GM18873 (cell line): ENCODE measurements at regions not wholly inside any gene's neighbourhood (a gene's known extent, or its start where the extent isn't known, plus 50 kb on each side); places are given as distances from the start of the nearest gene placed in this dataset.
"Not testable (repeated sequence)": the region's sequence is repeated elsewhere in the genome, so short reads cannot be mapped to it uniquely, and the experiment has no call there.

Experiments used
- ATAC-seq: cut with Tn5 transposase; IDR thresholded peaks from one replicate; pipeline ENCODE4 v1.9.1; 2021; ENCODE audit warnings: mild to moderate bottlenecking, moderate library complexity, moderate number of reproducible peaks; ENCODE audit not compliant: unreplicated experiment, low FRiP score

DNA sequence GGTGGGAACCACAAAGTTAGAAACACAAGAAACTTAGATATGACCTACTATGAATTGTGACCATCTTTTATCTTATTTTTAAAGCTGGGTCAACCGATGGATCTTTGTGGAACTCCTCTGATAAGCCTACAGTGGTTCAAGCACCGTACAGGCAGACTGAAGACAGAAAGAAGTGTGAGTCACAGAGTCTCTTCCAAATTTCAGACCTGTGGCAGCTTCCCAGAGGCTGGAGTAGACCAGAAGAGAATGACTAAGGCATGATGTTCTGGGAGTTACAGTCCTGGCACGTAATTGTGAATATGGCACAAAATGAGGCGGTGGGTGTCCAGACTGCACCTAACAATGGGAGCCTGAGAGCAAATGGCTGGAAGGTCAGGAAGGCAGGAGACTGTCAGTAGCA, 70.0 kb downstream of the LMO4 start:
- no peak for ATAC-seq

- no peak for ATAC-seq
These were observed 70.6 kb downstream of the LMO4 start for GRCh38 chr1:87399264-87399663.

DNA sequence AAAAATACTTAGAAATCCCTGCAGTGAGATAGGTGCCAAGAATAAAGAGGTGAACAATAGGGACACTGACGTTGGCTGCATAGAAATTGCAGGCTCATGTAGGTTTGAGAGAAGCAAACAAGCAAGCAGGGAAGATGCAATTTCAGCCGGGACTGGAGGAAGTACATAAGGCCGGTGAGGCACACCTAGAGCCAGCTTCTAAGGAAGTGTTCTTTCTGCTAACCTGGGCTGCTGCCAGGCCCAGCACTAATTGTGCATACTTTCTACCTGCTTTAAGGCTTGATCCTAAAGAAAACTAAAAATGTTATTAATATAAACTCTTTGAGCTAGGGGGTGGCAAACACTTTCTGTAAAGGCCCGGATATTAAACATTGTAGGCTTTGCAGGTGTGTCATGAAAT, 71.0 kb downstream of the LMO4 start:
- no peak for ATAC-seq

- ATAC-seq, result no peak
These were observed 72.1 kb downstream of the LMO4 start for GRCh38 chr1:87400813-87401212.

- no peak for ATAC-seq
These were observed 73.7 kb downstream of the LMO4 start for GRCh38 chr1:87402241-87403002.

DNA sequence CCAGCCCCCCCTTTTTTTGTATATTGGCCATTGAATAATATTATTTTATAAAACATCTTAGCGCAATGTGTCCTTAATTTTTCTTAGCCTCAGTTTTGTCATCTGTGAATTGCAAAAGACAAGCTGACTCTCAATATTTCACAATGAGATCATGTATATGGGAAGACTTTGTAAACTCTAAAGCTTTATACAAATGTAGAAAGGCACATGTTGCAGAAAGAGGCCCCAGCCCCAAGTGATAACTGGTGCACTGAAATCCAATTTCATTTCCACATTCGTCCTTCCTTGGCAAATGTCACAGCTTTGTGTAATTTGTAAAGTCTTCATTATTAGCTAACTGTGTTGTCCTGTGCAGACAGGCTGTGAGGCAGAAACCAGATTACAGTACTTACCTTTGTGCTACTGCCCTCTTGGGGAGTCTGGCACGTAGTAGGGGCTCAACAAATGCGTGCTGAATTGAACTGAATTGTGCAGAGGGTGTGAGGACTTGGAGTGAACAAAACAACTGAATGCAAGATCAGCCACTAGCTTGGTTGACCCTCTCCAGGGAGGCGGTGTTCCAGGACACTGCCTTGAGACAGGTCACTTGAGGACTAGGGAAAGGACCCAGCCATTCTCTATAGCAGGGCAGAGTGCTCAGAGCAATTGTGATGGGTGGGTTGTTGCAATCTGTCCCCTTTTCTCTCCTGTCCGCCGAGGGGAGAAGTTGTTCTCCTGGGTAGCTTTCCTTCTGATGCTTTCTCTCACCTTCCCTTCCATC, 74.6 kb downstream of the LMO4 start:
- no peak for ATAC-seq

- no peak for ATAC-seq
These were observed 75.6 kb downstream of the LMO4 start for GRCh38 chr1:87404296-87404695.

- ATAC-seq, result no peak
These were observed 80.1 kb downstream of the LMO4 start for GRCh38 chr1:87408665-87409248.

DNA sequence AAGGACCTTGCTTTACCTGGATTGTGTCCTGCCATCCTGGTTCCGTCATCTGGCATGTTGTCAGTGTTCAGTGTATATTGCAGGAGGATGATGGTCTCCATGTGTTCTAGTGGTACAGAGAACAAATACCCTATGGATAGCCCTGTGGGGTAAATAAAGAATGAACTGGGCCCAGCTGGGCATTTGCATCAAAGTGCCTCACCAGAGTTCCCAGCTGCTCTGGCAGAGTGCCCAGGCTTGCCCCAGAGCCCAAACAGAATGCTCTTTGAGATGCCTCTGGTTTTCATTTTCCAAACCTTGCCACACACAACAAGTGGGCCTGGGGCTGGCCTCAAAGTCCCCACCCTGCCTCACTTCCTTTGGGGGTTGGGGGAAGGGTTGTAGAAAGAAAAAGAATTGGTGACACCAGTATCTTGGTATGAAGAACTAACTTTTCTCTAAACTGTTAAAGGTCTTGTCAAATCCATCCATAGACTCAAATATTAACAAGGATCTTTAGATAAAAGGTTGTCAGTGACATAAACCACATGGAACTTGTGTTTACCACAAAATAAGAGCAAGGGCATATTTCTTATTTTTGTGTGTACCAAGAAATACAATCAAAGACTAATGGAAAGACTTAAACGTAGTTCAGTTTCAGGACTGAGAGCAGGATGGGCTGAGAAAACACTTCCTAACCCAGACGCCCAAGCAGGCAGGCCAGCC, 82.2 kb downstream of the LMO4 start:
- no peak for ATAC-seq

DNA sequence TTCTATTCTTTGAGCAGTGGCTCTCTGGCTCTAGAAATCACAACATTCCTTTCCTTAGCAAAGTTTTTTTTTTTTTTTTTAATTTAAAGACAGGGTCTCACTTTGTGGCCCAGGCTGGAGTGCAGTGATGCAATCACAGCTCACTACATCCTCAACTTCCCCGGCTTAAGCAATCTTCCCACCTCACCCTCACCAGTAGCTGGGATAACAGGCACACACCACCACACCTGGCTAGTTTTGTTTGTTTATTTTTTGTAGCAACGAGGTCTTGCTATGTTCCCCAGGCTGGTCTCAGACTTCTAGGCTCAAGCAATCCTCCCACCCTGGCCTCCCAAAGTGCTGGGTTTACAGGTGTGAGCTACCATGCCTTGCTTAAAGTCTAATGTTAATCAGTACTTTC, 85.2 kb downstream of the LMO4 start:
- ATAC-seq, result not testable (repeated sequence)

GRCh38 chr1:87418048-87418447, 89.4 kb downstream of the LMO4 start:
- ATAC-seq, result no peak

GRCh38 chr1:87421809-87422208, 93.1 kb downstream of the LMO4 start:
- no peak for ATAC-seq

- ATAC-seq, result no peak
These were observed 95.9 kb downstream of the LMO4 start for GRCh38 chr1:87424541-87424940.

DNA sequence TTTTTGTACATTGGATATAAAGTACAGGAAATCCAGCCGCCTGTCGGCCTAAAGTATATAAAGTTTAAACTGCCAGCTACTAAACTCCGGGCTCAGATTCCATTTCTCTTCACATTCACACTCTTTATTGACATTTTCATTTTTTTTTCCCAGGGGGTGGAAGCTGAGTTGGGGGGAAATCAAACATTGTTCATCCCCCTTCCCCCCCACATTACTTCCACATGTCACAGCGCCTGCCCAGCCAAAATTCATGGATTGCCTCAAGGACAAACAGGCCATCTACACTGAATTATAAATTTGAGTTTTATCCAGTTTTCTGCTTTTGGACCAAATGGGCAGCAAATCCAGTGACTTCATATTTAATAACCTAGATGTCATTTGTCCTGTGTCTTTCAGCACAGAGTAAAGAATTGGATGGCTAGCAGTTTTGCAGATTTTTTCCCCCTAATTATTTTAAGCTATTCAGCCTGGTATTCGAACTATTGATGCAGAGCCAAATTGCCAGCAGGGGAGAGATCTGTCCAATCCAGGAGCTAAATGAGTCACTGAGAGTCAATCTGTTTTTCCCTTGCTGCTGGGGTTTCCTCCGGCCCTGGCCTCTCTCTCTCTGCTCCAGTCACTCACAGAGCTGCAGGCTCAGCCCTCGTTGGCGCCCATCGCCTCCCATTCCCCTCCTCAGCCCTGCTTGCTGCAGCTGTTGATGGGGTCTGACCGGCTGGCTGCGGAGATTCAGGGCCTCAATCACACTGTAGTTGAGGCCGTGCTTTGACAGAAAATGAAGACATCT, 98.0 kb downstream of the LMO4 start:
- ATAC-seq, result no peak

- ATAC-seq, result no peak
These were observed 99.7 kb downstream of the LMO4 start for GRCh38 chr1:87428367-87428766.

GRCh38 chr1:87428883-87429282, 100.2 kb downstream of the LMO4 start:
- no peak for ATAC-seq

DNA sequence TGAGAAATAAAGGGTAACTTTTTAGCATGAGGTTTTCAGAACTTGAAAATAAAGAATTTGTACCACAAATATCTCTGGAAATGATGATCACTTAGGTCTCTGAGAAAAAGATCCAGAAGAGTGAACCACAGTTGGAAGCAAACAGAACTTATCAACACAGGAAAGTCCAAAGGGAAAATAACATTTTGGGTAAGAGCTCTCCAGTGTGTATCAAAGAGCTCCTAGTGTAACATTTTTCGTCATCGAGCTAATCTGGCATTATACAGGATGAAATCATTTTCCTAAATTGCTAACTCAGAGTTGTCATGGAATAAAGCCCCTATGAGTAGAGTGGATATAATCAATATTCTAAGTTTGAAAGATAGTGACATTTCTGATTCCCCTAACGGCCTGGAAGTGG, 104.0 kb downstream of the LMO4 start:
- ATAC-seq, result no peak

GRCh38 chr1:87433101-87433500, 104.4 kb downstream of the LMO4 start:
- ATAC-seq, result not testable (repeated sequence)

DNA sequence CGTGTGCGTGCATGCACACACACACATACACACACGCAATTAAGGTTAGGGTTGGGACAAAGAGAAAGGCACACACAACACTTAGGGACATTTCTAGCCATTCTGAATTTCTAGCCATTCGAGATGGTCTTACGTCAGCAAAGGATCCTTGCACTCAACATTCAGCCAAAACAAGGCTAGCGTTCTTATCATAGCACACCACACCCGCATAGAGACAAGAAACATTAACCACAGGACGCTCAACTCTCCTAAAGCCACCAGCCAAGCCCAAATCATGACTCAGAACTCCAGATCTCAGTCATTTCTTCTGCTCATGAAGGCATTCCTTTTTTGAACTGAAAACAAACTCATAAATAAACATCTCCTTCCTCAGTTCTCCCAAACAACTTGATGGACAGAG, 106.8 kb downstream of the LMO4 start:
- no peak for ATAC-seq

GRCh38 chr1:87436115-87436514, 107.4 kb downstream of the LMO4 start:
- ATAC-seq, result not testable (repeated sequence)
